Cardiac septum (tissue), 1 donor: ENCODE measurements at regions not wholly inside any gene's neighbourhood (a gene's known extent, or its start where the extent isn't known, plus 50 kb on each side); places are given as distances from the start of the nearest gene placed in this dataset.

Experiments used
- DNase-seq: peaks from one replicate; pipeline ENCODE4 v3.0.0-alpha.2; 2020; ENCODE audit warnings: low spot score
- intact Hi-C: fragments of 100-400 bp; cut with DNase I; formaldehyde crosslinking; loops from one replicate; pipeline ENCODE4 v1.14.0; 2022
- donor health status: DM: no; HTN: no; CAD: no.

GRCh38 chr4:4675051-4675581, 133.3 kb upstream of the STX18 start:
- intact Hi-C loops, result no loop called here

GRCh38 chr4:4673070-4673469, 131.2 kb upstream of the STX18 start:
- no peak for DNase-seq
- intact Hi-C loops, result no loop called here

More at GRCh38 chr4:4675051-4675581, 133.3 kb upstream of the STX18 start:
- no peak for DNase-seq

- no peak for DNase-seq
- intact Hi-C loops, result no loop called here
Observed at GRCh38 chr4:4672402-4672801, 130.6 kb upstream of the STX18 start.

GRCh38 chr4:4671774-4672349, 130.0 kb upstream of the STX18 start:
- DNase-seq, result no peak
- intact Hi-C loops, result no loop called here

GRCh38 chr4:4670869-4671268, 129.0 kb upstream of the STX18 start:
- DNase-seq, result no peak
- intact Hi-C loops, result no loop called here

- no peak for DNase-seq
- intact Hi-C loops, result no loop called here
Observed at GRCh38 chr4:4668355-4669210, 126.7 kb upstream of the STX18 start.

GRCh38 chr4:4667622-4668081, 125.8 kb upstream of the STX18 start:
- intact Hi-C loops, result no loop called here
- no peak for DNase-seq

GRCh38 chr4:4666693-4667621, 125.1 kb upstream of the STX18 start:
- no peak for DNase-seq
- intact Hi-C loops, result no loop called here

GRCh38 chr4:4666187-4666586, 124.3 kb upstream of the STX18 start:
- DNase-seq, result no peak
- intact Hi-C loops, result no loop called here

GRCh38 chr4:4664234-4664633, 122.4 kb upstream of the STX18 start:
- intact Hi-C loops, result no loop called here
- DNase-seq, result no peak

GRCh38 chr4:4663028-4663427, 121.2 kb upstream of the STX18 start:
- intact Hi-C loops, result no loop called here
- DNase-seq, result no peak

GRCh38 chr4:4662230-4662629, 120.4 kb upstream of the STX18 start:
- intact Hi-C loops, result no loop called here
- no peak for DNase-seq

- intact Hi-C loops, result no loop called here
- no peak for DNase-seq
Observed at GRCh38 chr4:4659871-4660651, 118.2 kb upstream of the STX18 start.

- intact Hi-C loops, result no loop called here
- no peak for DNase-seq
Observed at GRCh38 chr4:4658052-4658451, 116.2 kb upstream of the STX18 start.

- intact Hi-C loops, result no loop called here
Observed at GRCh38 chr4:4656977-4657376, 115.1 kb upstream of the STX18 start.

GRCh38 chr4:4655901-4656300, 114.1 kb upstream of the STX18 start:
- intact Hi-C loops, result no loop called here
- DNase-seq, result no peak

More at GRCh38 chr4:4656977-4657376, 115.1 kb upstream of the STX18 start:
- DNase-seq, result no peak

GRCh38 chr4:4655011-4655410, 113.2 kb upstream of the STX18 start:
- intact Hi-C loops, result no loop called here

GRCh38 chr4:4651811-4652755, 110.2 kb upstream of the STX18 start:
- intact Hi-C loops, result no loop called here
- DNase-seq, result no peak

More at GRCh38 chr4:4655011-4655410, 113.2 kb upstream of the STX18 start:
- no peak for DNase-seq
